MCF 10A (cell line): ENCODE measurements at regions not wholly inside any gene's neighbourhood (a gene's known extent, or its start where the extent isn't known, plus 50 kb on each side); places are given as distances from the start of the nearest gene placed in this dataset.

ENCODE experiments used
- BruUV-seq: library from RNA; stranded (reverse); fragments of 400-500 nt; replicated peaks from 2 replicates; lab custom pipeline; 2021; lab: Mats Ljungman, UMichigan
- CTCF ChIA-PET: fragments of 300-600 bp; sonication (Branson Sonifier 250); formaldehyde crosslinking; extraction: SDS; loops from one replicate; lab custom pipeline; 2021; ENCODE audit warnings: antibody characterized with exemption, inconsistent platforms; lab: Yijun Ruan, JAX
- POLR2A ChIA-PET: fragments of 300-600, 350-650 bp; sonication (Branson Sonifier 250); formaldehyde crosslinking; extraction: SDS; loops from one replicate; lab custom pipeline; 2020; ENCODE audit warnings: antibody characterized with exemption, inconsistent platforms; lab: Yijun Ruan, JAX
- DNase-seq: peaks from one replicate; pipeline ENCODE4 v3.0.0-alpha.2; 2018; ENCODE audit not compliant: unreplicated experiment
- H3K27ac Mint-ChIP-seq: one replicate; pipeline ENCODE4 v1.8.0; 2022; ENCODE audit warnings: mild to moderate bottlenecking, low read depth, mixed read lengths; ENCODE audit not compliant: unreplicated experiment
- H3K27me3 Mint-ChIP-seq: one replicate; pipeline ENCODE4 v1.8.0; 2022; ENCODE audit warnings: mixed read lengths; ENCODE audit not compliant: insufficient read depth, unreplicated experiment
- H3K36me3 Mint-ChIP-seq: one replicate; pipeline ENCODE4 v1.8.0; 2022; ENCODE audit warnings: mild to moderate bottlenecking, moderate library complexity, mixed read lengths; ENCODE audit not compliant: insufficient read depth, unreplicated experiment
- H3K4me1 Mint-ChIP-seq: one replicate; pipeline ENCODE4 v1.8.0; 2022; ENCODE audit warnings: mixed read lengths; ENCODE audit not compliant: insufficient read depth, unreplicated experiment
- H3K4me3 Mint-ChIP-seq: one replicate; pipeline ENCODE4 v1.8.0; 2022; ENCODE audit warnings: mild to moderate bottlenecking, moderate library complexity, mixed read lengths; ENCODE audit not compliant: unreplicated experiment
- H3K9me3 Mint-ChIP-seq: one replicate; pipeline ENCODE4 v1.8.0; 2022; ENCODE audit warnings: mixed read lengths; ENCODE audit not compliant: unreplicated experiment
- intact Hi-C: fragments of 100-400 bp; cut with micrococcal nuclease; formaldehyde crosslinking; loops from 2 replicates; pipeline ENCODE4 v1.14.1; 2022
- TF ChIP-seq, protein P1 (sequence below): fragments of 200-600 bp; IDR thresholded peaks from one replicate; pipeline ENCODE4 v1.8.0; 2022; ENCODE audit warnings: antibody characterized with exemption, mild to moderate bottlenecking; ENCODE audit not compliant: unreplicated experiment

DNA sequence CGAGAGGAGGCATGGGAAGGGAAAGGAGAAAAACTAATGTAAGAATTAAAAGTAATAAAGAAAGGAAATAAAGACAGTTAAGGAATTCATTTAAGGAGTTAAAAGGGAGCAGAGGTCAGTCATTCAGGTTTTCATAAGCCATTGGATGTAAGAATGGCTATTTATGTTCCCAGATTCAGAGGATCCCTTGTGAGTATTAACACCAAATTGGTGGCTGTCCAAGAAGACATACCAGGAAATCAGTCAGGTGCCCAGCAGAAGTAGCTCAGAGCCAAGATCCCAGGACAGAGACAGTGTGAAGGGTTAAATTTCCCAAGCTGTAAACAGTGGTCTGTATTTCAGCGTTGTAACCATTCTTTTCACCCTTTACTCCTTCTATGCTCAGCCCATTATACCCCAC, 550.4 kb downstream of the BCL11A start:
- BruUV-seq = no TSS peak
- no peak overlapping the region for H3K4me3 Mint-ChIP-seq
- CTCF ChIA-PET = interaction anchor here (0.7 kb wide), 1 partner anchor 350 kb away, joined by 3 read pairs; no protein-coding TSS in a partner anchor
- no peaks in the 10 kb centered on the region for H3K27me3 Mint-ChIP-seq
- H3K27ac Mint-ChIP-seq = no peak overlapping the region
- TF ChIP-seq, protein P1, sequence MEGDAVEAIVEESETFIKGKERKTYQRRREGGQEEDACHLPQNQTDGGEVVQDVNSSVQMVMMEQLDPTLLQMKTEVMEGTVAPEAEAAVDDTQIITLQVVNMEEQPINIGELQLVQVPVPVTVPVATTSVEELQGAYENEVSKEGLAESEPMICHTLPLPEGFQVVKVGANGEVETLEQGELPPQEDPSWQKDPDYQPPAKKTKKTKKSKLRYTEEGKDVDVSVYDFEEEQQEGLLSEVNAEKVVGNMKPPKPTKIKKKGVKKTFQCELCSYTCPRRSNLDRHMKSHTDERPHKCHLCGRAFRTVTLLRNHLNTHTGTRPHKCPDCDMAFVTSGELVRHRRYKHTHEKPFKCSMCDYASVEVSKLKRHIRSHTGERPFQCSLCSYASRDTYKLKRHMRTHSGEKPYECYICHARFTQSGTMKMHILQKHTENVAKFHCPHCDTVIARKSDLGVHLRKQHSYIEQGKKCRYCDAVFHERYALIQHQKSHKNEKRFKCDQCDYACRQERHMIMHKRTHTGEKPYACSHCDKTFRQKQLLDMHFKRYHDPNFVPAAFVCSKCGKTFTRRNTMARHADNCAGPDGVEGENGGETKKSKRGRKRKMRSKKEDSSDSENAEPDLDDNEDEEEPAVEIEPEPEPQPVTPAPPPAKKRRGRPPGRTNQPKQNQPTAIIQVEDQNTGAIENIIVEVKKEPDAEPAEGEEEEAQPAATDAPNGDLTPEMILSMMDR = no peak
- POLR2A ChIA-PET = no interaction called here
- no peaks in the 10 kb centered on the region for H3K4me1 Mint-ChIP-seq
- intact Hi-C loops = no loop called here
- H3K9me3 Mint-ChIP-seq = no peaks in the 10 kb centered on the region
- peaks cover 6% of the 10 kb centered on the region for H3K36me3 Mint-ChIP-seq
- no peak for DNase-seq

DNA sequence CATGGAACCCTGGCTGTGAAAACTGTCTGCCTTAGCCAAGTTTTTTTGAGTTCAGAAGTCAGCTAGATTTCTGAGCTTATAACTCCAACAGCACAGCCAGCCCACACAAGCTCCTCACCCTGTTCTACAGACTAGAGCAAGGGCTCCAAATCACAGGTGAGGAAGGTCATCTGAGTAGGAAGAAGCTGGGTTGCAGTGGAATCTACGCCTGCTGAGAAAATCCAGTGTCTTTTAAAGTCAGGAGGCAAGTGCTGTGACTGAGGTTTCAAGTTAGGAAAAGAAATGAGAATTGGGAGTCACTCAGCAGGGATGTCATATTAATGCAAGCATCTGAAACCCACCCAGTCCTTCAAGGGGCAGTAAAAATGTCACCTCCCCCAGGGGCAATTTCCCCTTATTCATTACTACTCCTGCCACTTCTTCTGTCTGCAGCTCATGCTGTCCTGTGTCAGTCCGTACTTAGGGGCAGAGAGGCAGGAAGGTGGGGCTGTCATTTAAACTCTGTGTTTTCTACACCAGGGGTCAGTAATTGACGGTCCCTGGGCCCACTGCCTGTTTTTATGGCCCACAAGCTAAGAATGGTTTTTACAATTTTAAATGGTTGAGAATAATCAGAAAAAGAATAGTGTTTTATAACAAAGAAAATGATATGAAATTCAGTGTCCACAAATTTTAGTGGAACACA, 551.1 kb downstream of the BCL11A start:
- peaks cover 6% of the 10 kb centered on the region for H3K36me3 Mint-ChIP-seq
- intact Hi-C loops = no loop called here
- H3K27ac Mint-ChIP-seq = no peak overlapping the region
- ChIA-PET POLR2A (no interaction called here), CTCF (interaction anchor here (0.7 kb wide), 2 partner anchors 96 to 349 kb away, joined by 3 read pairs; no protein-coding TSS in a partner anchor)
- H3K4me3 Mint-ChIP-seq = no peak overlapping the region
- no peaks in the 10 kb centered on the region for H3K4me1 Mint-ChIP-seq
- TF ChIP-seq, protein P1 = no peak
- DNase-seq = no peak
- H3K27me3 Mint-ChIP-seq = no peaks in the 10 kb centered on the region
- no peaks in the 10 kb centered on the region for H3K9me3 Mint-ChIP-seq
- BruUV-seq = no TSS peak

DNA sequence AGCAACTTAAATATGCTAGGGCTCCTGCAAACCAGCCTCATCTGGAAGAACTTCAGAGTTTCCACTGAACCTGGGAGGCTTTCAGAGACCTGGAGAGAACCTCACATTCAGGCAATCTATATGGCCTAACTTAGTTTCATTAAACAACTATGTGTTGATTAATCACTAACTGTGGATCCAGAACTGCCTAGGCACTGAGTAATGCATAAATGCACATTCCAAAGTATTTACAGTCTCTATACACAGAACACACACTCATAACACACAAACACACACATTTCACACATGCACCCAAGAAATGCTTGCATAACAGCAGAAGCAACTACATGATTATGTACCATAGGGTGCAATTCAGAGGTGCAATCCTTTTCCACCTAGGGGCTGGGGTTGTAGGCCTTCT, 552.8 kb downstream of the BCL11A start:
- POLR2A ChIA-PET = interaction anchor here (0.6 kb wide), 1 partner anchor 131 kb away, joined by 3 read pairs; no protein-coding TSS in a partner anchor
- Mint-ChIP-seq H3K27me3 (no peaks in the 10 kb centered on the region), H3K9me3 (no peaks in the 10 kb centered on the region), H3K36me3 (peaks cover 6% of the 10 kb centered on the region), H3K4me3 (no peak overlapping the region), H3K27ac (no peak overlapping the region), H3K4me1 (no peaks in the 10 kb centered on the region)
- no TSS peak for BruUV-seq
- intact Hi-C loops = no loop called here
- DNase-seq = no peak
- CTCF ChIA-PET = no interaction called here
- TF ChIP-seq, protein P1 = no peak

DNA sequence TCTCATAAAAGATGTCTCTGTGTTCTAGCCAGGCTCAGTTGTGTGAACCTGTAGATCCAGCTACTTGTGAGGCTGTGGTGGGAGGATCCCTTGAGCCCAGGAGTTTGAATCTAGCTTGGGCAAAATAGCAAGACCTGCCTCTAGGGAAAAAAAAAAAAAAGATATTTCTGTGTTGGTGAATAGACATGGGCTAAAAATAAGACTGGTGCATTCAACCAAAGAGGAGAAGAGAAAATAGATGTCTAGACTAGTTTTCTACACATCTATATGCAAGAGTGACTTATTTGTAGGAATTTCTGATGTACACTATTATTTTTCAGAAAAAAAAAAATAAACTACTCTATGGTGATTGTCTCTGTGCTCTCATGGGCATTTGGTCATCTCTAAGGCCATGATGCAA, 555.1 kb downstream of the BCL11A start:
- DNase-seq = no peak
- TF ChIP-seq, protein P1 = no peak
- peaks cover 6% of the 10 kb centered on the region for H3K36me3 Mint-ChIP-seq
- H3K9me3 Mint-ChIP-seq = no peaks in the 10 kb centered on the region
- POLR2A ChIA-PET = no interaction called here
- no peak overlapping the region for H3K4me3 Mint-ChIP-seq
- intact Hi-C loops = no loop called here
- no TSS peak for BruUV-seq
- H3K4me1 Mint-ChIP-seq = no peaks in the 10 kb centered on the region
- CTCF ChIA-PET = no interaction called here
- no peak overlapping the region for H3K27ac Mint-ChIP-seq
- no peaks in the 10 kb centered on the region for H3K27me3 Mint-ChIP-seq
